Ectodermal cell (in vitro differentiated cells): ENCODE measurements at regions not wholly inside any gene's neighbourhood (a gene's known extent, or its start where the extent isn't known, plus 50 kb on each side); places are given as distances from the start of the nearest gene placed in this dataset.
"Not testable (repeated sequence)": the region's sequence is repeated elsewhere in the genome, so short reads cannot be mapped to it uniquely, and the experiment has no call there.

ENCODE experiments used
- H3K27ac ChIP-seq: 2 replicates; pipeline ENCODE4 v1.7.0; 2013; ENCODE audit warnings: mild to moderate bottlenecking, low read depth, low read length; ENCODE audit not compliant: insufficient read depth, poor library complexity, severe bottlenecking
- H3K27me3 ChIP-seq: 2 replicates; pipeline ENCODE4 v1.7.0; 2013; ENCODE audit warnings: mild to moderate bottlenecking, low read length; ENCODE audit not compliant: insufficient read depth, control insufficient read depth, poor library complexity, severe bottlenecking
- H3K36me3 ChIP-seq: one replicate; pipeline ENCODE4 v1.7.0; 2013; ENCODE audit warnings: low read length; ENCODE audit not compliant: control insufficient read depth, insufficient read depth
- H3K4me1 ChIP-seq: one replicate; pipeline ENCODE4 v1.7.0; 2013; ENCODE audit warnings: low read length; ENCODE audit not compliant: control insufficient read depth, insufficient read depth
- H3K4me3 ChIP-seq: 2 replicates; pipeline ENCODE4 v1.7.0; 2013; ENCODE audit warnings: low read depth, low read length, control low read depth; ENCODE audit not compliant: insufficient read depth
- H3K9me3 ChIP-seq: 2 replicates; pipeline ENCODE4 v1.7.0; 2013; ENCODE audit warnings: mild to moderate bottlenecking, low read length, moderate library complexity; ENCODE audit not compliant: control insufficient read depth
- WGBS, 2 experiments: methylation state at CpG; one replicate each; pipeline ENCODE4 v1.1.7; 2013; ENCODE audit warnings: missing lambda C conversion rate in 2 of 2; 5-methylcytosine and 5-hydroxymethylcytosine counted together

DNA sequence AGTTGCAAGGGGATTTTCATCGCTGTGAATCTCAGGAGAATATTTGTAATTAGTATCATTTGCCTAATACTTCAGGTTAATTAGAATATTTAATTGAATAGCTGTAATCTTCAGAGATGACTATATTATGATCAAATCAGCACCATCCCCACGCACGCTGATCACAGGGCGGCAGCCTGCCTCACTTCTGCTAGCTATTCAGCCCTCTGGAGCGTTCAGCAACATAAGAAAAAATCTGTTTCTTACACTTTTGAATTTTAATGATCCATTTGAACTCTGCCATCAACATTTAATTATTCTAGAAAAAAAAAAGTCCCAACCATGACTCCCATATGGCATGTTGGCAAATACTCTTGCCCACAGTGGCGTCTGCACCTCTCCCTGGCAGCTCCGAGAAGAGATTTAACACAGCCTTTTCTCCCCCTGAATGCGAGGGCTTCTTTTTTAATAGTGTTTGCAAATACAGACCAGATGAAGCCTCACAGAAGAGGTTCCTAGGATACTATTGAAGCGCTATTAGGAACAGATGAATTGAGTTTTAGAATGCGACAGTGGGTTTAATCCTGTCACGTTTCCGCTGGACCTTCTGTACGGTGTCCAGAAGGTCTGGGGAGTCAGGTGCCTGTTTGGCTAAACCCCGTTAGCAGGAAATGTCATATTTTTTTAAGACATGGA, 731.9 kb upstream of the SALL3 start:
- Histone ChIP-seq H3K36me3 (no peaks in the 10 kb centered on the region), H3K27me3 (no peaks in the 10 kb centered on the region), H3K9me3 (no peaks in the 10 kb centered on the region), H3K27ac (no peak overlapping the region), H3K4me1 (no peaks in the 10 kb centered on the region), H3K4me3 (no peak overlapping the region)
- whole genome bisulfite sequencing, 2 experiments, result 92 to 93% methylated on average over 14 of the region's 14 CpGs

DNA sequence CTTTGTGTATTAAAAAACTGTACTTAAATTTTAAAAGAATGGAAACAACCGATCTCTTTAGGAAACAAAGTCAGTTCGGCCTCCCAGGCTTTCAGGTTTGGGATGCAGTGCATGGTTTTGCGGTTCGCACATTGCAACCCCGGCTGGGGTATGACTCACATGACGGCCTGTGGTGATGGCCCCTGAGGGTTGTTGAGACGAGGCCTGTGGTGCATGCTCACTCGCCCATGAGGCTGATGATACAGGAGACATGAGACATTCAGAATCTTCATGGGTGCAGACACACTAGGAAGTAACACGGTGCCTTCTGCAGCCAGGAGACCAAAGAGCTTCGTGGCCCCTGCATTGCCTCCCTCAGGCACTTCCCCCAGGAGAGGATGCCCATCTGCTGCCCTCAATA, 724.6 kb upstream of the SALL3 start:
- Histone ChIP-seq H3K27me3 (no peaks in the 10 kb centered on the region), H3K27ac (no peak overlapping the region), H3K4me3 (no peak overlapping the region), H3K4me1 (no peaks in the 10 kb centered on the region), H3K36me3 (no peaks in the 10 kb centered on the region), H3K9me3 (no peaks in the 10 kb centered on the region)
- 94 to 95% methylated on average over 10 of the region's 10 CpGs for WGBS, 2 experiments

DNA sequence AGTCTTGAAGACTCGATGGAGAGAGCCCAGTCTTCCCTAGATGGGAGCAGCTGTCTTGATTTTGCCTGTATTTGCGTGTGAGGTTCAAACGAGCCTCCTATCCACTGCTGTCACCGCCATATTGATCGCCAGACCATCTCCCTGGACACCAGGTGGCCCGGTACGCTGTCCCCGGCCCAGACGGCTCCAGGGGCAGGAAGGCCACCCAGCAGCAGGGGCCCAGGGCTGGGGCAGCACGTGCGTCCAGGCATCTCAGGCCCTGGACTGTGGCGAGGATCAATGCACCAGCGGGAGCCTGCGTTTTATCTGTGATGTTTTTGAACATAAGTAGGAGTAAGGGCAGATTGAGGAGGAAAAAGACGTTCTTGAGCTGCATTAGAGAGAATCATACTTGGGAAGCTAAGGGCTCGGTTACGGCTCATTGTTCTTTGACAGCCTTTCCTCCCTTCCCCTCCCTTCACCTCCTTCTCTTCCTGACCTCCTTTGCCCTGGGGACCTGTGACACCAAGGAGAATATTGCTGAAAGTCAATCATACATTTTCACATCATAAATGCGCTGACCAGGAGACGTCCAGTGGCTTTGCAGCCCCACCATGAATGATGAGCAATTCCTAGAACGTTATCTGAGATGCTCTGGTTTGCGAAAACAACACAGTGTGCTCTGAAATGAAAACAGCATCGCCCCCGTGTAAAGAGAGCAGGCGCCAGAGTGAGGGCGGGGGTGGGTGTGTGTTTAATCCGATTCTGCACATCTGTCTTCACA, 711.2 kb upstream of the SALL3 start:
- Histone ChIP-seq H3K36me3 (no peaks in the 10 kb centered on the region), H3K27ac (no peak overlapping the region), H3K4me1 (peaks cover 5% of the 10 kb centered on the region), H3K4me3 (no peak overlapping the region), H3K27me3 (no peaks in the 10 kb centered on the region), H3K9me3 (no peaks in the 10 kb centered on the region)
- WGBS, 2 experiments, result 94% methylated on average over 26 of the region's 26 CpGs

- H3K27me3 ChIP-seq, result no peaks in the 10 kb centered on the region
- WGBS, 2 experiments, result 91 to 92% methylated on average over 9 of the region's 9 CpGs
- H3K4me1 ChIP-seq, result peaks cover 5% of the 10 kb centered on the region
- no peak overlapping the region for H3K4me3 ChIP-seq
- no peaks in the 10 kb centered on the region for H3K9me3 ChIP-seq
- no peaks in the 10 kb centered on the region for H3K36me3 ChIP-seq
- H3K27ac ChIP-seq, result no peak overlapping the region
Measured at GRCh38 chr18:78271790-78272189, 707.8 kb upstream of the SALL3 start.

DNA sequence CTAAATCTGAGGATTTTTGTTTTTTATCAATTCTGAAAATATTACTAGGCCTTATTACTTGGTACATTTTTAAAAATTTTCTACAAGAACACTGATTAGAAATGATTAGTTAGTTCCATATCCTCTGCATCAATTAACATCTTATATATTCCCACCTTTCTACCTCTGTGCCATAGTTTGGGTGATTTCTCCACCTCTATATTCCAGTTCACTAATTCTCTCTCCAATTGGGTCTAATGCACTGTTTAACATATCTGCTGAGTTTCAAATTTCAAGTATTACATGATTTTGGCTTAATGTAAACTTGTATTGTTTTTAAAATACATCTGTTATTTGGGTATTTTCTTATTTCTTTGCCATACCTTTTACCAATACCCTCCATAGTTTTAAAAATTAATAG, 705.7 kb upstream of the SALL3 start:
- H3K4me3 ChIP-seq, result no peak overlapping the region
- H3K36me3 ChIP-seq, result no peaks in the 10 kb centered on the region
- H3K27me3 ChIP-seq, result no peaks in the 10 kb centered on the region
- no peak overlapping the region for H3K27ac ChIP-seq
- H3K4me1 ChIP-seq, result no peaks in the 10 kb centered on the region
- no peaks in the 10 kb centered on the region for H3K9me3 ChIP-seq

DNA sequence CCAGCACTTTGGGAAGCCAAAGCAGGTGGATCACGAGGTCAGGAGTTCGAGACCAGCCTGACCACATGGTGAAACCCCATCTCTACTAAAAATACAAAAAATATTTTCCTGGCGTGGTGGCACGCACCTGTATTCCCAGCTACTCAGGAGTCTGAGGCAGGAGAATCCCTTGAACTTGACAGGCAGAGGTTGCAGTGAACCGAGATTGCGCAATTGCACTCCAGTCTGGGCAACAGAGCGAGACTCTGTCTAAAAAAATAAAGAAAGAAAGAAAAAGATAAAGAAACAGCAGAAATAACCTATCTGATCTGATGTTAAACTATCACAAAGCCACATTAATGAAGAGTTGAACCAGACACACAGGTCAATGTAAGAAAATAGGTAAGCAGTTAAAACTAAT, 696.2 kb upstream of the SALL3 start:
- not testable (repeated sequence) for H3K27ac ChIP-seq, H3K27me3 ChIP-seq, H3K9me3 ChIP-seq, H3K4me1 ChIP-seq, H3K36me3 ChIP-seq, H3K4me3 ChIP-seq
- WGBS, 2 experiments, result 85 to 86% methylated on average over 7 of the region's 7 CpGs

GRCh38 chr18:78292618-78293380, 686.8 kb upstream of the SALL3 start:
- no peaks in the 10 kb centered on the region for H3K36me3 ChIP-seq
- H3K4me3 ChIP-seq, result no peak overlapping the region
- no peak overlapping the region for H3K27ac ChIP-seq
- H3K27me3 ChIP-seq, result no peaks in the 10 kb centered on the region
- 95 to 96% methylated on average over 13 of the region's 13 CpGs for WGBS, 2 experiments
- H3K4me1 ChIP-seq, result no peaks in the 10 kb centered on the region
- no peaks in the 10 kb centered on the region for H3K9me3 ChIP-seq

GRCh38 chr18:78293540-78293939, 686.1 kb upstream of the SALL3 start:
- no peak overlapping the region for H3K4me3 ChIP-seq
- H3K27ac ChIP-seq, result no peak overlapping the region
- H3K36me3 ChIP-seq, result no peaks in the 10 kb centered on the region
- WGBS, 2 experiments, result 68 to 74% methylated on average over 16 of the region's 16 CpGs
- no peaks in the 10 kb centered on the region for H3K4me1 ChIP-seq
- H3K9me3 ChIP-seq, result no peaks in the 10 kb centered on the region
- no peaks in the 10 kb centered on the region for H3K27me3 ChIP-seq

DNA sequence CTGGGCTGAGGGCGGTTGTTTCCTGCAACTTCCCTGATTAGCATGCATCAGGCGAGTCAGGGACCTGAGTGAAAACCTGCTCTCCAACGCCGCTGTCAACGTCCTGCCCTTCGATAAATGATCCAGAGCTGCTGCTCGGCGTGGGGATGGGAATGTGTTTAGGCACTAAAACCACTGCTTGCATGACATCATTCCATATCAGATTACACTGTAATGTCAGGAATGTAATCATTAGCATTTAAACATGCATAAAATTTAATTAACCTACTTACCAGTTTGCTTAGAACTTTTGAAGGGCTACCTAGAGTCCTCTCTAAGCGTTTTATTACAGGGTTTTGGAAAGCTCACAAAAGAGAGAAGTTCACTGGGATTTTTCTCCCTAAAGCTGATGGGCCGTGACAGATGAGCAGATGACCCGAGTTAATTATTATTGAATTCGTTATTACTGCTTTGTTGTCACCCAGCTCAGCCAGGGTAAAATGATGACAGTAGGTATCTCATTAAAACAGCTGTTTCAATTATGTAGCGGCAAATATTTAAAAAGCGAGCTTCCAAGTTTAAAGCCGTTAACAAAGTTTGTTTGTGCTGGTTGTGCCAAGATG, 685.6 kb upstream of the SALL3 start:
- no peaks in the 10 kb centered on the region for H3K36me3 ChIP-seq
- no peak overlapping the region for H3K27ac ChIP-seq
- 78 to 83% methylated on average over 15 of the region's 15 CpGs for WGBS, 2 experiments
- H3K4me3 ChIP-seq, result no peak overlapping the region
- H3K4me1 ChIP-seq, result no peaks in the 10 kb centered on the region
- no peaks in the 10 kb centered on the region for H3K9me3 ChIP-seq
- H3K27me3 ChIP-seq, result no peaks in the 10 kb centered on the region

DNA sequence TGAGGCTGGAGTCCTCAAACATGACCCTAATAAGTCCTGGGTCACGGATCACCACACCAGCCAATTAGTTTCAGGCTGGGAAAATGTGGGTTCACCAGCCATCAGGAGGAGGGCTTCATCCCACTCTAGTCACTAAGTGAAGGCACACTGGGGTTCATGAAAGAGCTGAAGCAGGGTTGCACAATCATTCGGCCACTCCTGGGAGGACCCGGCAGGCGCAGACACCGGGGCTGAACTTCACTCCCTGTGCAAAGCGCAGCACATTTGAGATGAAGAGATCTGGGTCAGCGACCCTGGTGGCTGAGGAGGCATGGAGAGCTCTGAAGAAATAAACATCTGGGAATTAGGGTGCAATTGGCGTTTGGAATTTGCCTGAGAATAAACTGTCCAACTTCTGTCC, 684.4 kb upstream of the SALL3 start:
- H3K27me3 ChIP-seq, result no peaks in the 10 kb centered on the region
- no peaks in the 10 kb centered on the region for H3K4me1 ChIP-seq
- no peak overlapping the region for H3K27ac ChIP-seq
- WGBS, 2 experiments, result 96% methylated on average over 8 of the region's 8 CpGs
- H3K9me3 ChIP-seq, result no peaks in the 10 kb centered on the region
- H3K36me3 ChIP-seq, result no peaks in the 10 kb centered on the region
- H3K4me3 ChIP-seq, result no peak overlapping the region
